ENCODE measurements at regions not wholly inside any gene's neighbourhood (a gene's known extent, or its start where the extent isn't known, plus 50 kb on each side); places are given as distances from the start of the nearest gene placed in this dataset.

GRCh38 chr20:62548471-62548870 lies 72.7 kb upstream of the GATA5 start:
- H3K4me1 ChIP-seq (ENCODE audit: insufficient read depth, low read length): peaks cover 4% of the 10 kb centered on the region; the same call in 1 of the 2 replicates
- no peaks in the 10 kb centered on the region for H3K36me3 ChIP-seq (ENCODE audit: insufficient read depth, low read depth, low read length)
- H3K27ac ChIP-seq (ENCODE audit: low read length): no peak overlapping the region
- no peak overlapping the region for H3K4me3 ChIP-seq (ENCODE audit: low read length)
- no peak overlapping the region for H3K9ac ChIP-seq (ENCODE audit: low read depth, low read length)
- no peaks in the 10 kb centered on the region for H3K9me3 ChIP-seq (ENCODE audit: insufficient read depth, low read depth, low read length)
- peaks cover 42% of the 10 kb centered on the region for H3K27me3 ChIP-seq (ENCODE audit: insufficient read depth, low read length)

GRCh38 chr20:62549029-62549428 lies 73.2 kb upstream of the GATA5 start:
- Histone ChIP-seq H3K27me3 (ENCODE audit: insufficient read depth, low read length) (peaks cover 42% of the 10 kb centered on the region), H3K36me3 (ENCODE audit: insufficient read depth, low read depth, low read length) (no peaks in the 10 kb centered on the region), H3K27ac (ENCODE audit: low read length) (no peak overlapping the region)

GRCh38 chr20:62549499-62550086 lies 73.8 kb upstream of the GATA5 start:
- Histone ChIP-seq H3K27ac (ENCODE audit: low read length) (no peak overlapping the region), H3K4me1 (ENCODE audit: insufficient read depth, low read length) (peaks cover 4% of the 10 kb centered on the region; the same call in 1 of the 2 replicates), H3K27me3 (ENCODE audit: insufficient read depth, low read length) (peaks cover 42% of the 10 kb centered on the region), H3K4me3 (ENCODE audit: low read length) (no peak overlapping the region), H3K9me3 (ENCODE audit: insufficient read depth, low read depth, low read length) (no peaks in the 10 kb centered on the region), H3K9ac (ENCODE audit: low read depth, low read length) (no peak overlapping the region), H3K36me3 (ENCODE audit: insufficient read depth, low read depth, low read length) (no peaks in the 10 kb centered on the region)

More at GRCh38 chr20:62549029-62549428, 73.2 kb upstream of the GATA5 start:
- H3K4me3 ChIP-seq (ENCODE audit: low read length): no peak overlapping the region
- no peaks in the 10 kb centered on the region for H3K9me3 ChIP-seq (ENCODE audit: insufficient read depth, low read depth, low read length)
- peaks cover 4% of the 10 kb centered on the region; the same call in 1 of the 2 replicates for H3K4me1 ChIP-seq (ENCODE audit: insufficient read depth, low read length)
- no peak overlapping the region for H3K9ac ChIP-seq (ENCODE audit: low read depth, low read length)

- no peaks in the 10 kb centered on the region for H3K36me3 ChIP-seq (ENCODE audit: insufficient read depth, low read depth, low read length)
- H3K27me3 ChIP-seq (ENCODE audit: insufficient read depth, low read length): peaks cover 42% of the 10 kb centered on the region
- peaks cover 4% of the 10 kb centered on the region; the same call in 1 of the 2 replicates for H3K4me1 ChIP-seq (ENCODE audit: insufficient read depth, low read length)
- H3K4me3 ChIP-seq (ENCODE audit: low read length): peak overlapping the region; percentile 56; the same call in 1 of the 2 replicates
- no peak overlapping the region for H3K9ac ChIP-seq (ENCODE audit: low read depth, low read length)
- H3K27ac ChIP-seq (ENCODE audit: low read length): no peak overlapping the region
- H3K9me3 ChIP-seq (ENCODE audit: insufficient read depth, low read depth, low read length): no peaks in the 10 kb centered on the region
Measured at GRCh38 chr20:62550087-62550632, 74.4 kb upstream of the GATA5 start.

- H3K4me1 ChIP-seq (ENCODE audit: insufficient read depth, low read length): peaks cover 4% of the 10 kb centered on the region; the same call in 1 of the 2 replicates
- H3K9ac ChIP-seq (ENCODE audit: low read depth, low read length): no peak overlapping the region
- no peaks in the 10 kb centered on the region for H3K36me3 ChIP-seq (ENCODE audit: insufficient read depth, low read depth, low read length)
- H3K27ac ChIP-seq (ENCODE audit: low read length): no peak overlapping the region
- H3K4me3 ChIP-seq (ENCODE audit: low read length): peak overlapping the region; percentile 56; the same call in 1 of the 2 replicates
- peaks cover 42% of the 10 kb centered on the region for H3K27me3 ChIP-seq (ENCODE audit: insufficient read depth, low read length)
- no peaks in the 10 kb centered on the region for H3K9me3 ChIP-seq (ENCODE audit: insufficient read depth, low read depth, low read length)
Measured at GRCh38 chr20:62551407-62552323, 75.9 kb upstream of the GATA5 start.

- H3K27me3 ChIP-seq (ENCODE audit: insufficient read depth, low read length): peaks cover 42% of the 10 kb centered on the region
- no peak overlapping the region for H3K27ac ChIP-seq (ENCODE audit: low read length)
- no peaks in the 10 kb centered on the region for H3K36me3 ChIP-seq (ENCODE audit: insufficient read depth, low read depth, low read length)
- H3K4me3 ChIP-seq (ENCODE audit: low read length): no peak overlapping the region
- peaks cover 4% of the 10 kb centered on the region; the same call in 1 of the 2 replicates for H3K4me1 ChIP-seq (ENCODE audit: insufficient read depth, low read length)
- no peaks in the 10 kb centered on the region for H3K9me3 ChIP-seq (ENCODE audit: insufficient read depth, low read depth, low read length)
- H3K9ac ChIP-seq (ENCODE audit: low read depth, low read length): no peak overlapping the region
Measured at GRCh38 chr20:62552613-62553012, 76.8 kb upstream of the GATA5 start.

GRCh38 chr20:62553136-62553837 lies 77.5 kb upstream of the GATA5 start:
- Histone ChIP-seq H3K4me1 (ENCODE audit: insufficient read depth, low read length) (peaks cover 4% of the 10 kb centered on the region; the same call in 1 of the 2 replicates), H3K36me3 (ENCODE audit: insufficient read depth, low read depth, low read length) (no peaks in the 10 kb centered on the region), H3K27me3 (ENCODE audit: insufficient read depth, low read length) (peaks cover 42% of the 10 kb centered on the region), H3K27ac (ENCODE audit: low read length) (no peak overlapping the region), H3K9me3 (ENCODE audit: insufficient read depth, low read depth, low read length) (no peaks in the 10 kb centered on the region), H3K4me3 (ENCODE audit: low read length) (no peak overlapping the region), H3K9ac (ENCODE audit: low read depth, low read length) (no peak overlapping the region)

GRCh38 chr20:62553838-62554161 lies 78.0 kb upstream of the GATA5 start:
- Histone ChIP-seq H3K4me1 (ENCODE audit: insufficient read depth, low read length) (peaks cover 4% of the 10 kb centered on the region; the same call in 1 of the 2 replicates), H3K4me3 (ENCODE audit: low read length) (no peak overlapping the region), H3K27me3 (ENCODE audit: insufficient read depth, low read length) (peaks cover 42% of the 10 kb centered on the region), H3K9ac (ENCODE audit: low read depth, low read length) (no peak overlapping the region), H3K9me3 (ENCODE audit: insufficient read depth, low read depth, low read length) (no peaks in the 10 kb centered on the region), H3K27ac (ENCODE audit: low read length) (no peak overlapping the region), H3K36me3 (ENCODE audit: insufficient read depth, low read depth, low read length) (no peaks in the 10 kb centered on the region)

- Histone ChIP-seq H3K27me3 (ENCODE audit: insufficient read depth, low read length) (peaks cover 39% of the 10 kb centered on the region), H3K4me3 (ENCODE audit: low read length) (no peak overlapping the region), H3K27ac (ENCODE audit: low read length) (no peak overlapping the region), H3K36me3 (ENCODE audit: insufficient read depth, low read depth, low read length) (no peaks in the 10 kb centered on the region), H3K9me3 (ENCODE audit: insufficient read depth, low read depth, low read length) (no peaks in the 10 kb centered on the region), H3K9ac (ENCODE audit: low read depth, low read length) (no peak overlapping the region), H3K4me1 (ENCODE audit: insufficient read depth, low read length) (peaks cover 4% of the 10 kb centered on the region; the same call in 1 of the 2 replicates)
Measured at GRCh38 chr20:62554214-62554897, 78.6 kb upstream of the GATA5 start.

- H3K4me1 ChIP-seq (ENCODE audit: insufficient read depth, low read length): peaks cover 4% of the 10 kb centered on the region; the same call in 1 of the 2 replicates
- H3K27ac ChIP-seq (ENCODE audit: low read length): no peak overlapping the region
- no peak overlapping the region for H3K4me3 ChIP-seq (ENCODE audit: low read length)
- no peaks in the 10 kb centered on the region for H3K9me3 ChIP-seq (ENCODE audit: insufficient read depth, low read depth, low read length)
- H3K9ac ChIP-seq (ENCODE audit: low read depth, low read length): no peak overlapping the region
- H3K36me3 ChIP-seq (ENCODE audit: insufficient read depth, low read depth, low read length): no peaks in the 10 kb centered on the region
- peaks cover 32% of the 10 kb centered on the region for H3K27me3 ChIP-seq (ENCODE audit: insufficient read depth, low read length)
Measured at GRCh38 chr20:62554898-62555641, 79.3 kb upstream of the GATA5 start.
